ENCODE measurements at regions not wholly inside any gene's neighbourhood (a gene's known extent, or its start where the extent isn't known, plus 50 kb on each side); places are given as distances from the start of the nearest gene placed in this dataset.

DNA sequence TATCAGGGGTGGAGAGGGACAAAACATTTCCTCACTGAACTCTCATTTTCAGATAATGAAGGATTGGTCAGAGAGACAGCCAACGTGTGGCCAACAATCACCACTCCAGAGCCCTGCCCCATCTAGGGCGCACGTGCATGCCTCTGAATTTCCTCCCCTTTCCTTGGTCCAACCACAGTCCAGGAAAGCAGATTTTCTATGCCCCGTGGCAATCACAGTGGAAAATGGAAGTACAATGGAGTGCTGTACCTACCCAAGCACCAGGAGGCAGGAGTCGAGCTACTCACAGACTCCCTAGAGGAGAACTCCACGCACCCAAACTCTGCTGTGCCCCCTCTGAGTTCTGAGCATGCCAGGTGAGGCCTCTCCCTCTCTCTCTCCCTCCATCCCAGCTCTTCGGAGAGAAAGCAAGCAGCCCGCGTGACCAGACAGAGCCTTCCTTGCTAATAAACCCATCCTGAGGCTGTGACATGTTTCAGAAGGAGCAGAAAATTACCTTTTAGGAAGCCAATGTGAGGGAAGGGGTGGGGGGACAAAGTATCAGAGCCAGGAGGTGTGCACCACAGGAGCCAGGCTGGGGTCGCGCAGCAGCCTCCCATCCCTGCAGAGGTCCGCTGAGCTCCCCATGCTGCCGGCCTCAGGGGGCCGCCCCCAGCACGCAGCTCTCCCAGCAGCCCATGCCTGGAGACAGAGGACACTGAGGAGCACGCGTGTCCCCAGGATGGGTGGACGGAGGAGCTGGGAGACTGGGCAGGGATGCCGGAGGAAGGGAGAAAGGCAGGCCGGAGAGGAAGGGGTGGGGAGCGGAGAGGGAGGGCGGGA, 73.4 kb downstream of the PITPNM2 start:
- TF ChIP-seq, protein P1, sequence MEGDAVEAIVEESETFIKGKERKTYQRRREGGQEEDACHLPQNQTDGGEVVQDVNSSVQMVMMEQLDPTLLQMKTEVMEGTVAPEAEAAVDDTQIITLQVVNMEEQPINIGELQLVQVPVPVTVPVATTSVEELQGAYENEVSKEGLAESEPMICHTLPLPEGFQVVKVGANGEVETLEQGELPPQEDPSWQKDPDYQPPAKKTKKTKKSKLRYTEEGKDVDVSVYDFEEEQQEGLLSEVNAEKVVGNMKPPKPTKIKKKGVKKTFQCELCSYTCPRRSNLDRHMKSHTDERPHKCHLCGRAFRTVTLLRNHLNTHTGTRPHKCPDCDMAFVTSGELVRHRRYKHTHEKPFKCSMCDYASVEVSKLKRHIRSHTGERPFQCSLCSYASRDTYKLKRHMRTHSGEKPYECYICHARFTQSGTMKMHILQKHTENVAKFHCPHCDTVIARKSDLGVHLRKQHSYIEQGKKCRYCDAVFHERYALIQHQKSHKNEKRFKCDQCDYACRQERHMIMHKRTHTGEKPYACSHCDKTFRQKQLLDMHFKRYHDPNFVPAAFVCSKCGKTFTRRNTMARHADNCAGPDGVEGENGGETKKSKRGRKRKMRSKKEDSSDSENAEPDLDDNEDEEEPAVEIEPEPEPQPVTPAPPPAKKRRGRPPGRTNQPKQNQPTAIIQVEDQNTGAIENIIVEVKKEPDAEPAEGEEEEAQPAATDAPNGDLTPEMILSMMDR (IDR thresholded peaks at IDR 0.05; ENCODE audit: insufficient read depth, low read length, poor library complexity, severe bottlenecking), result no peak
- no peak for TF ChIP-seq EZH2phosphoT487 (conservative IDR thresholded peaks at IDR 0.05; ENCODE audit: low read length)
- Histone ChIP-seq H3K36me3 (ENCODE audit: low read length) (no peaks in the 10 kb centered on the region), H3K79me2 (ENCODE audit: insufficient read depth, low read length) (no peaks in the 10 kb centered on the region), H3K27ac (ENCODE audit: low read depth, low read length) (no peak overlapping the region), H4K20me1 (ENCODE audit: low read depth, low read length) (no peaks in the 10 kb centered on the region), H3K9me2 (replicated peaks; ENCODE audit: insufficient read depth, low read length) (no peaks in the 10 kb centered on the region), H3K4me2 (ENCODE audit: low read depth, low read length, poor library complexity, severe bottlenecking) (no peak overlapping the region), H2AFZ (ENCODE audit: low read depth, low read length, severe bottlenecking) (no peak overlapping the region), H3K27me3 (ENCODE audit: low read length) (no peaks in the 10 kb centered on the region), H3F3A (ENCODE audit: insufficient read depth) (no peaks in the 10 kb centered on the region), H3K9me3 (ENCODE audit: insufficient read depth, low read length) (no peaks in the 10 kb centered on the region), H3K4me3 (ENCODE audit: insufficient read depth, low read length, poor library complexity, severe bottlenecking) (no peak overlapping the region), H3K9ac (ENCODE audit: low read length) (no peak overlapping the region)

- Histone ChIP-seq H3K4me2 (ENCODE audit: low read depth, low read length, poor library complexity, severe bottlenecking) (no peak overlapping the region), H2AFZ (ENCODE audit: low read depth, low read length, severe bottlenecking) (no peak overlapping the region), H3K9me3 (ENCODE audit: insufficient read depth, low read length) (no peaks in the 10 kb centered on the region), H3K9me2 (replicated peaks; ENCODE audit: insufficient read depth, low read length) (no peaks in the 10 kb centered on the region), H3K4me3 (ENCODE audit: insufficient read depth, low read length, poor library complexity, severe bottlenecking) (no peak overlapping the region), H3F3A (ENCODE audit: insufficient read depth) (no peaks in the 10 kb centered on the region), H3K27me3 (ENCODE audit: low read length) (no peaks in the 10 kb centered on the region), H3K79me2 (ENCODE audit: insufficient read depth, low read length) (no peaks in the 10 kb centered on the region), H4K20me1 (ENCODE audit: low read depth, low read length) (no peaks in the 10 kb centered on the region), H3K36me3 (ENCODE audit: low read length) (no peaks in the 10 kb centered on the region), H3K27ac (ENCODE audit: low read depth, low read length) (no peak overlapping the region), H3K9ac (ENCODE audit: low read length) (no peak overlapping the region)
- no peak for TF ChIP-seq EZH2phosphoT487 (conservative IDR thresholded peaks at IDR 0.05; ENCODE audit: low read length)
- TF ChIP-seq, protein P1 (IDR thresholded peaks at IDR 0.05; ENCODE audit: insufficient read depth, low read length, poor library complexity, severe bottlenecking), result no peak
These were observed 74.1 kb downstream of the PITPNM2 start for GRCh38 chr12:123076604-123077297.

GRCh38 chr12:123075646-123076171, 75.2 kb downstream of the PITPNM2 start:
- no peak overlapping the region for H3K4me2 ChIP-seq (ENCODE audit: low read depth, low read length, poor library complexity, severe bottlenecking)
- H4K20me1 ChIP-seq (ENCODE audit: low read depth, low read length), result no peaks in the 10 kb centered on the region
- no peak overlapping the region for H3K9ac ChIP-seq (ENCODE audit: low read length)
- H2AFZ ChIP-seq (ENCODE audit: low read depth, low read length, severe bottlenecking), result no peak overlapping the region
- H3K79me2 ChIP-seq (ENCODE audit: insufficient read depth, low read length), result no peaks in the 10 kb centered on the region
- no peak for TF ChIP-seq EZH2phosphoT487 (conservative IDR thresholded peaks at IDR 0.05; ENCODE audit: low read length)
- TF ChIP-seq, protein P1 (IDR thresholded peaks at IDR 0.05; ENCODE audit: insufficient read depth, low read length, poor library complexity, severe bottlenecking), result no peak
- H3K9me2 ChIP-seq (replicated peaks; ENCODE audit: insufficient read depth, low read length), result no peaks in the 10 kb centered on the region
- no peak overlapping the region for H3K4me3 ChIP-seq (ENCODE audit: insufficient read depth, low read length, poor library complexity, severe bottlenecking)
- no peaks in the 10 kb centered on the region for H3K36me3 ChIP-seq (ENCODE audit: low read length)
- no peaks in the 10 kb centered on the region for H3F3A ChIP-seq (ENCODE audit: insufficient read depth)
- no peak overlapping the region for H3K27ac ChIP-seq (ENCODE audit: low read depth, low read length)
- H3K9me3 ChIP-seq (ENCODE audit: insufficient read depth, low read length), result no peaks in the 10 kb centered on the region
- no peaks in the 10 kb centered on the region for H3K27me3 ChIP-seq (ENCODE audit: low read length)

Measured in SU-DHL-6 (cell line).